ENCODE measurements at regions not wholly inside any gene's neighbourhood (a gene's known extent, or its start where the extent isn't known, plus 50 kb on each side); places are given as distances from the start of the nearest gene placed in this dataset.

DNA sequence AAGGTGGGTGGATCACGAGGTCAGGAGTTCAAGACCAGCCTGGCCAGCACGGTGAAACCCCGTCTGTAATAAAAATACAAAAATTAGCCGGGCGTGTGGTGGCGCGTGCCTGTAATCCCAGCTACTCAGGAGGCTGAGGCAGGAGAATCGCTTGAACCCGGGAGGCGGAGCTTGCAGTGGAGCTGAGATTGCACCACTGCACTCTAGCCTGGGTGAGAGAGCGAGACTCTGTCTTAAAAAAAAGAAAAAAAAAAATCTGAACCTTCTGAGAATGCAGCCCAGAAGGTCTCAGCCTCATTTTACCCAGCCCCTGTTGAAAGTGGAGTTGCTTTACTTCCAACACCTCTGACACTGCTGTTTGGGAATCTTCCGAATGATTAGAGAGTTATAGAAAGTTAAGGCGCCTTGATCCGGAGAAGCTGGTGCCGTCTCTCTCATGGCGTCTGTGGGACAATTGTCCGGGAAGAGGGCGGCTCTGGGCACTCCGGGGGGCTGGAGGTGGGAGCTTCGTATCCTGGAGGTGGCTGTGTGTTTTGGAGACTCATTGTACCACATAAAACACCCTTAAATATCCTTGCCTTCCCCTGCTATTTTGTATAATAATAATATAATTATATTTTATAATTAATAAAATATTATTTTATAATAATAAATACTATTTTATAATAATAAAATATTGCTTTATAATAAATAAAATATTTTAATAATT, 92.7 kb upstream of the PPP2R3B start:
- no peak for TF ChIP-seq BHLHE40 (IDR thresholded peaks at IDR 0.05; ENCODE audit: borderline replicate concordance)
- no peak for TF ChIP-seq ZNF384 (IDR thresholded peaks at IDR 0.05)
- TF ChIP-seq FOXM1 (IDR thresholded peaks at IDR 0.05; ENCODE audit: borderline replicate concordance) = no peak
- no peak for TF ChIP-seq SP1 (IDR thresholded peaks at IDR 0.05)
- no peak for TF ChIP-seq FOXA1 (IDR thresholded peaks at IDR 0.05)
- no peak for TF ChIP-seq ELF4 (IDR thresholded peaks at IDR 0.05)
- no peak for TF ChIP-seq NFRKB (IDR thresholded peaks at IDR 0.05)
- TF ChIP-seq FOXK2 (IDR thresholded peaks at IDR 0.05) = no peak
- no peak for TF ChIP-seq HDGF (IDR thresholded peaks at IDR 0.05; ENCODE audit: borderline replicate concordance)
- no peak for TF ChIP-seq SUZ12 (IDR thresholded peaks at IDR 0.05)
- no peak for TF ChIP-seq CTBP1 (IDR thresholded peaks at IDR 0.05; ENCODE audit: borderline replicate concordance)
- TF ChIP-seq, protein P1, sequence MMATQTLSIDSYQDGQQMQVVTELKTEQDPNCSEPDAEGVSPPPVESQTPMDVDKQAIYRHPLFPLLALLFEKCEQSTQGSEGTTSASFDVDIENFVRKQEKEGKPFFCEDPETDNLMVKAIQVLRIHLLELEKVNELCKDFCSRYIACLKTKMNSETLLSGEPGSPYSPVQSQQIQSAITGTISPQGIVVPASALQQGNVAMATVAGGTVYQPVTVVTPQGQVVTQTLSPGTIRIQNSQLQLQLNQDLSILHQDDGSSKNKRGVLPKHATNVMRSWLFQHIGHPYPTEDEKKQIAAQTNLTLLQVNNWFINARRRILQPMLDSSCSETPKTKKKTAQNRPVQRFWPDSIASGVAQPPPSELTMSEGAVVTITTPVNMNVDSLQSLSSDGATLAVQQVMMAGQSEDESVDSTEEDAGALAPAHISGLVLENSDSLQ (IDR thresholded peaks at IDR 0.05) = no peak
- TF ChIP-seq TARDBP (IDR thresholded peaks at IDR 0.05) = no peak

All from HEK293T (cell line).